MM.1S (cell line): ENCODE measurements at regions not wholly inside any gene's neighbourhood (a gene's known extent, or its start where the extent isn't known, plus 50 kb on each side); places are given as distances from the start of the nearest gene placed in this dataset.
A peak's percentile ranks its signal among the peaks of the same experiment; 100 is the strongest.

Experiments used
- CTCF ChIP-seq: fragments of 300-600 bp; sonication (generic); IDR thresholded peaks from 2 replicates; pipeline ENCODE4 v1.5.1; 2016; ENCODE audit warnings: antibody characterized with exemption, low read length, mixed read lengths
- EZH2 ChIP-seq: fragments of 300-600 bp; sonication (generic); optimal IDR thresholded peaks from 2 replicates; pipeline ENCODE3; 2017; ENCODE audit warnings: low read depth, mild to moderate bottlenecking, antibody characterized with exemption, low read length, mixed read lengths
- EZH2phosphoT487 ChIP-seq: fragments of 300-600 bp; sonication (generic); IDR thresholded peaks from 2 replicates; pipeline ENCODE4 v1.6.1; 2018; ENCODE audit warnings: antibody characterized with exemption, low read length

GRCh38 chr10:75294866-75295701 is 59.3 kb upstream of the COMTD1 start:
- TF ChIP-seq CTCF (peak; percentile 16), EZH2 (no peak), EZH2phosphoT487 (no peak)
